ENCODE measurements at regions not wholly inside any gene's neighbourhood (a gene's known extent, or its start where the extent isn't known, plus 50 kb on each side); places are given as distances from the start of the nearest gene placed in this dataset.

GRCh38 chr10:70974351-70974901, 86.1 kb upstream of the PCBD1 start:
- no peak overlapping the region for H3K4me3 ChIP-seq
- H3K36me3 ChIP-seq = no peaks in the 10 kb centered on the region
- intact Hi-C loops (cut with DNase I) = no loop called here
- H3K4me1 ChIP-seq = no peaks in the 10 kb centered on the region
- no peak for DNase-seq (ENCODE audit: low spot score in 2 of 2)
- H3K27me3 ChIP-seq = no peaks in the 10 kb centered on the region
- TF ChIP-seq, protein P1, sequence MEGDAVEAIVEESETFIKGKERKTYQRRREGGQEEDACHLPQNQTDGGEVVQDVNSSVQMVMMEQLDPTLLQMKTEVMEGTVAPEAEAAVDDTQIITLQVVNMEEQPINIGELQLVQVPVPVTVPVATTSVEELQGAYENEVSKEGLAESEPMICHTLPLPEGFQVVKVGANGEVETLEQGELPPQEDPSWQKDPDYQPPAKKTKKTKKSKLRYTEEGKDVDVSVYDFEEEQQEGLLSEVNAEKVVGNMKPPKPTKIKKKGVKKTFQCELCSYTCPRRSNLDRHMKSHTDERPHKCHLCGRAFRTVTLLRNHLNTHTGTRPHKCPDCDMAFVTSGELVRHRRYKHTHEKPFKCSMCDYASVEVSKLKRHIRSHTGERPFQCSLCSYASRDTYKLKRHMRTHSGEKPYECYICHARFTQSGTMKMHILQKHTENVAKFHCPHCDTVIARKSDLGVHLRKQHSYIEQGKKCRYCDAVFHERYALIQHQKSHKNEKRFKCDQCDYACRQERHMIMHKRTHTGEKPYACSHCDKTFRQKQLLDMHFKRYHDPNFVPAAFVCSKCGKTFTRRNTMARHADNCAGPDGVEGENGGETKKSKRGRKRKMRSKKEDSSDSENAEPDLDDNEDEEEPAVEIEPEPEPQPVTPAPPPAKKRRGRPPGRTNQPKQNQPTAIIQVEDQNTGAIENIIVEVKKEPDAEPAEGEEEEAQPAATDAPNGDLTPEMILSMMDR (IDR thresholded peaks at IDR 0.05) = no peak
- peaks cover 0 to 3% of the 10 kb centered on the region in 2 donors for H3K9me3 ChIP-seq
- H3K27ac ChIP-seq = no peak overlapping the region

- no peak overlapping the region for H3K4me3 ChIP-seq
- no peaks in the 10 kb centered on the region for H3K27me3 ChIP-seq
- H3K27ac ChIP-seq = no peak overlapping the region
- TF ChIP-seq, protein P1 (IDR thresholded peaks at IDR 0.05) = no peak
- intact Hi-C loops (cut with DNase I) = no loop called here
- peaks cover 0 to 3% of the 10 kb centered on the region in 2 donors for H3K9me3 ChIP-seq
- no peak for DNase-seq (ENCODE audit: low spot score in 2 of 2)
- H3K36me3 ChIP-seq = no peaks in the 10 kb centered on the region
- H3K4me1 ChIP-seq = no peaks in the 10 kb centered on the region
These were observed 86.6 kb upstream of the PCBD1 start for GRCh38 chr10:70974920-70975319.

DNA sequence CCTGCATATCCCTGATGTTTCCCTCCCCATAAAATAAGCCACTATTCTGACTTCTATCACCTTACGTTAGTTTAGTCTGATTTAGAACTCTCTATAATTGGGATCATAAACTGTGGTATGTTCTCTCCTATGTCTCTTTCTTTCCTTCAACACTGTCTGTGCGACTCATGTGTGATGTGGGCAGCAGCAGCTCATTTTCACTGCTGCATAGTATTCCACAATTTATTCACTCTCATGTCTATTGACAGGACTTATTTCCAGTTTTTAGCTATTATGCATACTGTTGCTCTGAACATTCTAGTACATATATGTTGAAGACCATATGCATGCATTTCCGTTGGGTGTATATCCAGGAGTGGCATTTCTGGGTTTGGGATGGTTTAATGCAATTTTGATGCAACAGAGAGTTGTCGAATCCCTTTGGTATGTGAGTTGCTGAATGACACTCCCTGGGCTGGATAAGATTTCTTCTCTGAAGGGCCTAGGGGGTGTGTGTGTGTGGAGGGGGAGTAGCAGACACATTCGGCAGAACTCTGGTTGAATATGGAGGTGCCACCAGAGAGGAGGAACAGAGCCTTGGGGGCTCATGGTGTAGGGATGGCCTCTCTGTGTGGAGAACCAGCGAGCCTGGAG, 87.8 kb upstream of the PCBD1 start:
- H3K9me3 ChIP-seq = peaks cover 0 to 3% of the 10 kb centered on the region in 2 donors
- TF ChIP-seq, protein P1 (IDR thresholded peaks at IDR 0.05) = no peak
- no peak overlapping the region for H3K4me3 ChIP-seq
- intact Hi-C loops (cut with DNase I) = no loop called here
- H3K36me3 ChIP-seq = no peaks in the 10 kb centered on the region
- H3K4me1 ChIP-seq = no peaks in the 10 kb centered on the region
- no peak overlapping the region for H3K27ac ChIP-seq
- H3K27me3 ChIP-seq = no peaks in the 10 kb centered on the region
- DNase-seq (ENCODE audit: low spot score in 2 of 2) = no peak

GRCh38 chr10:70977625-70978024, 89.3 kb upstream of the PCBD1 start:
- intact Hi-C loops (cut with DNase I) = no loop called here
- peaks cover 0 to 3% of the 10 kb centered on the region in 2 donors for H3K9me3 ChIP-seq
- no peaks in the 10 kb centered on the region for H3K27me3 ChIP-seq
- TF ChIP-seq, protein P1 (IDR thresholded peaks at IDR 0.05) = no peak
- no peaks in the 10 kb centered on the region for H3K36me3 ChIP-seq
- DNase-seq (ENCODE audit: low spot score in 2 of 2) = no peak
- no peak overlapping the region for H3K27ac ChIP-seq
- no peaks in the 10 kb centered on the region for H3K4me1 ChIP-seq
- no peak overlapping the region for H3K4me3 ChIP-seq

GRCh38 chr10:70978181-70978580, 89.8 kb upstream of the PCBD1 start:
- no peaks in the 10 kb centered on the region for H3K4me1 ChIP-seq
- no peaks in the 10 kb centered on the region for H3K27me3 ChIP-seq
- H3K4me3 ChIP-seq = no peak overlapping the region
- H3K27ac ChIP-seq = no peak overlapping the region
- H3K9me3 ChIP-seq = peaks cover 0 to 1% of the 10 kb centered on the region in 2 donors
- intact Hi-C loops (cut with DNase I) = no loop called here
- DNase-seq (ENCODE audit: low spot score in 2 of 2) = no peak
- H3K36me3 ChIP-seq = no peaks in the 10 kb centered on the region
- TF ChIP-seq, protein P1 (IDR thresholded peaks at IDR 0.05) = no peak
